ENCODE measurements at regions not wholly inside any gene's neighbourhood (a gene's known extent, or its start where the extent isn't known, plus 50 kb on each side); places are given as distances from the start of the nearest gene placed in this dataset.

DNA sequence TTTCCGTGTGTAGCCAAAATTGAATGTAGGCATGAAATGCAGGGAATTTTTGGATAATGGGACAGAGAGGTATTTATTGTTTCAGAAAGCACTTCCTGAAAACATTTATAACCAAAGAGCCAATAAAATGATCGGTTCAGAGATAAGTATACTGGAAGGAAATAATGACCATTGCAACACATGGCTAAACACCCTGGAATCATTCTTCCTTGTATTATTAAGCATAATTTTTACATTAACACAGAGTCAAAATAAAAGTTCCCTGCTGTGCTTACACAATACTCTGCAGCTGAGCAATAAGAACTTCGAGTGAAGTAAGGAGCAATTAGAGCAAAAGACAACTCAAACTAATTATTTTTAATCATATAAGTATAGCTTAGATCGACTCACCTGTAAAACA, 648.3 kb downstream of the TNS3 start:
- no peak for TF ChIP-seq CTCF (IDR thresholded peaks at IDR 0.05)
- TF ChIP-seq EZH2 (IDR thresholded peaks at IDR 0.05), result no peak
- no peak for TF ChIP-seq EZH2phosphoT487 (IDR thresholded peaks at IDR 0.05)
